Effector memory CD4-positive, alpha-beta T cell (primary cell): ENCODE measurements at regions not wholly inside any gene's neighbourhood (a gene's known extent, or its start where the extent isn't known, plus 50 kb on each side); places are given as distances from the start of the nearest gene placed in this dataset.

ENCODE experiments used
- DNase-seq, 3 donors: peaks; one replicate each; pipeline ENCODE4 v3.0.0-alpha.2; 2020
- H3K27ac ChIP-seq: 2 replicates; pipeline ENCODE4 v1.7.0; 2013; ENCODE audit warnings: mild to moderate bottlenecking, low read length, moderate library complexity; ENCODE audit not compliant: insufficient read depth, poor library complexity, severe bottlenecking
- H3K27me3 ChIP-seq: replicated peaks from 2 replicates; pipeline ENCODE4 v1.7.0; 2013; ENCODE audit warnings: mild to moderate bottlenecking, low read length; ENCODE audit not compliant: insufficient read depth, control insufficient read depth, poor library complexity, severe bottlenecking
- H3K36me3 ChIP-seq: 2 replicates; pipeline ENCODE4 v1.7.0; 2013; ENCODE audit warnings: mild to moderate bottlenecking, low read length, moderate library complexity; ENCODE audit not compliant: control insufficient read depth, insufficient read depth
- H3K4me1 ChIP-seq: 2 replicates; pipeline ENCODE4 v1.7.0; 2013; ENCODE audit warnings: low read length, mild to moderate bottlenecking; ENCODE audit not compliant: control insufficient read depth, insufficient read depth, poor library complexity, severe bottlenecking
- H3K4me3 ChIP-seq: 2 replicates; pipeline ENCODE4 v1.7.0; 2013; ENCODE audit warnings: low read length, low read depth, mild to moderate bottlenecking; ENCODE audit not compliant: insufficient read depth, poor library complexity, severe bottlenecking
- H3K9me3 ChIP-seq: 2 replicates; pipeline ENCODE4 v1.7.0; 2013; ENCODE audit warnings: mild to moderate bottlenecking, low read length, moderate library complexity; ENCODE audit not compliant: control insufficient read depth

GRCh38 chrX:25070038-25070437 is 54.3 kb upstream of the ARX start:
- H3K9me3 ChIP-seq: no peaks in the 10 kb centered on the region
- H3K27me3 ChIP-seq: no peaks in the 10 kb centered on the region
- no peak for DNase-seq
- H3K4me1 ChIP-seq: no peaks in the 10 kb centered on the region
- no peak overlapping the region for H3K4me3 ChIP-seq
- H3K36me3 ChIP-seq: no peaks in the 10 kb centered on the region
- no peak overlapping the region for H3K27ac ChIP-seq

DNA sequence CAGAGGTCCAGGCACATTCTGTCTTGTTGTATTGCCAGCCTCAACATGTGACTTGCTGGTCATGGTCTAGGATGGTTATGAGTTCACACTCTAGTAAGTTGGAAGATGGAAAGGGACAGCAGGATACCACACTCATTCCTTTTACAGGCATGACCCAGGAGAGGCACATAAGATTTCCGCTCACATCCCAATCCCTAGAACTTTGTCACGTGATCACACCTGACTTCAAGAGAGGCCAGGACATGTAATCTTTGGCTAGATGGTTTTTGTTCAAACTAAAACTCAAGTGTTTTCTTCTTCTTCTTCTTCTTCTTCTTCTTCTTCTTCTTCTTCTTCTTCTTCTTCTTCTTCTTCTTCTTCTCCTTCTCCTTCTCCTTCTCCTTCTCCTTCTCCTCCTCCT is 53.4 kb upstream of the ARX start:
- H3K9me3 ChIP-seq: no peaks in the 10 kb centered on the region
- H3K27me3 ChIP-seq: no peaks in the 10 kb centered on the region
- no peaks in the 10 kb centered on the region for H3K36me3 ChIP-seq
- H3K4me1 ChIP-seq: no peaks in the 10 kb centered on the region
- no peak for DNase-seq
- no peak overlapping the region for H3K4me3 ChIP-seq
- H3K27ac ChIP-seq: no peak overlapping the region

GRCh38 chrX:25068340-25068739 is 52.6 kb upstream of the ARX start:
- H3K4me1 ChIP-seq: no peaks in the 10 kb centered on the region
- H3K36me3 ChIP-seq: no peaks in the 10 kb centered on the region
- H3K9me3 ChIP-seq: no peaks in the 10 kb centered on the region
- no peak overlapping the region for H3K27ac ChIP-seq
- H3K4me3 ChIP-seq: peak overlapping the region; percentile 18
- no peak for DNase-seq
- no peaks in the 10 kb centered on the region for H3K27me3 ChIP-seq

- no peak overlapping the region for H3K27ac ChIP-seq
- no peak for DNase-seq
- peak overlapping the region; percentile 18 for H3K4me3 ChIP-seq
- no peaks in the 10 kb centered on the region for H3K4me1 ChIP-seq
- no peaks in the 10 kb centered on the region for H3K36me3 ChIP-seq
- no peaks in the 10 kb centered on the region for H3K9me3 ChIP-seq
- no peaks in the 10 kb centered on the region for H3K27me3 ChIP-seq
Measured at GRCh38 chrX:25067271-25068172, 51.8 kb upstream of the ARX start.

DNA sequence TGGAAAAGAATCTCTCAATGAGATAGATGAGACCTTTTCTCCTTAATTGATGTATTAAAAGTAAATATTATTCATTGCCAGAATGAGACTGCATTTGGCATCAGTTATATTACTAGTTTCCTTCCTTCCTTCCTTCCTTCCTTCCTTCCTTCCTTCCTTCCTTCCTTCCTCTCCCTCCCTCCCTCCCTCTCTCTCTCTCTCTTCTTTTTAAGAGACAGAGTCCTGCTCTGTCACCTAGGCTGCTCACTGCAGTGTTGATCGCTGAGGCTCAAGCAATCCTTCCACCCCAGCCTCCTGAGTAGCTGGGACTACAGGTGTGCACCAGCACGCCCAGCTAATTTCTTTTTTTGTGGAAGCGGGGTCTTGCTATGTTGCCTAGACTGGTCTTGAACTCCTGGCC is 50.4 kb upstream of the ARX start:
- no peak overlapping the region for H3K27ac ChIP-seq
- H3K4me1 ChIP-seq: no peaks in the 10 kb centered on the region
- H3K36me3 ChIP-seq: no peaks in the 10 kb centered on the region
- no peak for DNase-seq
- no peak overlapping the region for H3K4me3 ChIP-seq
- no peaks in the 10 kb centered on the region for H3K27me3 ChIP-seq
- H3K9me3 ChIP-seq: no peaks in the 10 kb centered on the region
